ENCODE measurements at regions not wholly inside any gene's neighbourhood (a gene's known extent, or its start where the extent isn't known, plus 50 kb on each side); places are given as distances from the start of the nearest gene placed in this dataset.

GRCh38 chr9:14523545-14523944 lies 169.7 kb downstream of the ZDHHC21 start:
- TF ChIP-seq, protein P1, sequence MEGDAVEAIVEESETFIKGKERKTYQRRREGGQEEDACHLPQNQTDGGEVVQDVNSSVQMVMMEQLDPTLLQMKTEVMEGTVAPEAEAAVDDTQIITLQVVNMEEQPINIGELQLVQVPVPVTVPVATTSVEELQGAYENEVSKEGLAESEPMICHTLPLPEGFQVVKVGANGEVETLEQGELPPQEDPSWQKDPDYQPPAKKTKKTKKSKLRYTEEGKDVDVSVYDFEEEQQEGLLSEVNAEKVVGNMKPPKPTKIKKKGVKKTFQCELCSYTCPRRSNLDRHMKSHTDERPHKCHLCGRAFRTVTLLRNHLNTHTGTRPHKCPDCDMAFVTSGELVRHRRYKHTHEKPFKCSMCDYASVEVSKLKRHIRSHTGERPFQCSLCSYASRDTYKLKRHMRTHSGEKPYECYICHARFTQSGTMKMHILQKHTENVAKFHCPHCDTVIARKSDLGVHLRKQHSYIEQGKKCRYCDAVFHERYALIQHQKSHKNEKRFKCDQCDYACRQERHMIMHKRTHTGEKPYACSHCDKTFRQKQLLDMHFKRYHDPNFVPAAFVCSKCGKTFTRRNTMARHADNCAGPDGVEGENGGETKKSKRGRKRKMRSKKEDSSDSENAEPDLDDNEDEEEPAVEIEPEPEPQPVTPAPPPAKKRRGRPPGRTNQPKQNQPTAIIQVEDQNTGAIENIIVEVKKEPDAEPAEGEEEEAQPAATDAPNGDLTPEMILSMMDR (IDR thresholded peaks at IDR 0.05; ENCODE audit: low read depth, low read length): no peak
- no peaks in the 10 kb centered on the region for H3K27me3 ChIP-seq
- no peaks in the 10 kb centered on the region for H3K36me3 ChIP-seq
- DNase-seq: no peak
- no peaks in the 10 kb centered on the region for H3K9me3 ChIP-seq
- no peak overlapping the region for H3K4me3 ChIP-seq (ENCODE audit: low read depth, low read length)
- H3K4me1 ChIP-seq: peaks cover 5% of the 10 kb centered on the region; the same call in 1 of the 2 replicates

- Histone ChIP-seq H3K4me1 (peaks cover 10% of the 10 kb centered on the region), H3K4me3 (ENCODE audit: low read depth, low read length) (no peak overlapping the region), H3K9me3 (no peaks in the 10 kb centered on the region), H3K36me3 (no peaks in the 10 kb centered on the region), H3K27me3 (no peaks in the 10 kb centered on the region)
- TF ChIP-seq, protein P1 (IDR thresholded peaks at IDR 0.05; ENCODE audit: low read depth, low read length): no peak
- DNase-seq: no peak
Measured at GRCh38 chr9:14522627-14523379, 170.4 kb downstream of the ZDHHC21 start.

GRCh38 chr9:14520341-14520740 lies 172.9 kb downstream of the ZDHHC21 start:
- H3K9me3 ChIP-seq: no peaks in the 10 kb centered on the region
- H3K4me3 ChIP-seq (ENCODE audit: low read depth, low read length): no peak overlapping the region
- H3K4me1 ChIP-seq: peaks cover 34% of the 10 kb centered on the region
- no peaks in the 10 kb centered on the region for H3K27me3 ChIP-seq
- TF ChIP-seq, protein P1 (IDR thresholded peaks at IDR 0.05; ENCODE audit: low read depth, low read length): no peak
- no peak for DNase-seq
- no peaks in the 10 kb centered on the region for H3K36me3 ChIP-seq

DNA sequence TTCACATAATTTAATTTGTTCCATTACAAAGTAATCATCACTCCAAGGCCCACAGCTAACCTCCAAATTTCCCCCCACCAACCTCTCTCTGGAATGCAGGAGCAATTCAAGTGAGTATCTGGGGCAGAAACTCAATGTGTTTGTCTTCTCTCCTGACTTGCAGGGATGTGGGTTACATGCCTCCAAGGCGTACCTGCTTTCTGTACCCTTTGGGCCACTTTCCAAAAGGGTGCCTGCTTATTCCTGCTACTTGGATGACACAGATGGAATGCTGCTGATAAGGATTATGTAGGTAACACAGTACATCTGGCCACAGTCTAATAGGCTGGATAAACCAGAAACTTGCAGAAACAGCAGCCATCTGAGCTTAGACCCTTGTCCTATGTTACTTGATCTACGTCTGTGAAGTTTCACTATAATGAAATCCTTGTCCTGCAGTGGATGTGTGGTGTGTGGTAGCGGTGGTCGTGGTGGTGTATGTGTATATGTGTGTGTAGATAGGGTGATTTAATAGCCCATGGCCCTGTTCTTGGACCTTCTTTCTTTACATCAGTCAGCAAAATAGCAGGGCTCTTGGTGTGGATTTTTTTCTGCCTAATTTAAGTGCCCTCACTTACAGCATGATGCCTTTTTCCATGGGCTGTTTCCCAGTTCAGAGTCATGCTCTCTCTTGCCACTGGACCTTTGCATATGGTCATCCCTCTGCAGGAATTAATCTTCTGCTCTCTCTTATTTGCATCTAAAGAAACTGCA lies 175.9 kb downstream of the ZDHHC21 start:
- TF ChIP-seq, protein P1 (IDR thresholded peaks at IDR 0.05; ENCODE audit: low read depth, low read length): no peak
- no peaks in the 10 kb centered on the region for H3K9me3 ChIP-seq
- peak overlapping the region; percentile 7; the same call in 1 of the 2 replicates for H3K4me3 ChIP-seq (ENCODE audit: low read depth, low read length)
- DNase-seq: peak; percentile 54
- H3K4me1 ChIP-seq: peaks cover 30% of the 10 kb centered on the region
- no peaks in the 10 kb centered on the region for H3K27me3 ChIP-seq
- H3K36me3 ChIP-seq: no peaks in the 10 kb centered on the region

DNA sequence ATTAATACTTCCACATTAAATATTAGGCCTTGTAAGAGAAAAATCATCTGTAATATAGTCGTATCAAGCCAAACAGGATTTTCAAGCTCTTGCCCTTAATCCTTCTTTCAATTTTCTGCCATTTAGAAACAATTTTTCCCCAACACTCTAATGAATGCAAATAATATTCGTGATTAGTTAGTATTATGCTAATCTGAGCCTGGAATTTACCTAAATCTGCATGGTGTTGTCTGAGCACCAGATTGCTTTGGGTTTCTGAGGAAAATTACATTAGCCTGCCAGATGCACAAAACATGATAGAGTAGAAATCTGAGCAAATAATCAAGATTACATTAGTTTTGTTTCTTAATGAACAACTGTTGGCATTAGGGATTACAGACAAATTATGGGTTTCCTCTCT lies 176.6 kb downstream of the ZDHHC21 start:
- Histone ChIP-seq H3K9me3 (no peaks in the 10 kb centered on the region), H3K36me3 (no peaks in the 10 kb centered on the region), H3K4me3 (ENCODE audit: low read depth, low read length) (no peak overlapping the region), H3K4me1 (peaks cover 30% of the 10 kb centered on the region), H3K27me3 (no peaks in the 10 kb centered on the region)
- TF ChIP-seq, protein P1 (IDR thresholded peaks at IDR 0.05; ENCODE audit: low read depth, low read length): no peak
- DNase-seq: no peak

All from BE2C (cell line).